DMS 273 treated with DMSO at 0.1 percent for 48 hours (cell line): ENCODE measurements at regions not wholly inside any gene's neighbourhood (a gene's known extent, or its start where the extent isn't known, plus 50 kb on each side); places are given as distances from the start of the nearest gene placed in this dataset.
"Not testable (repeated sequence)": the region's sequence is repeated elsewhere in the genome, so short reads cannot be mapped to it uniquely, and the experiment has no call there.

Source experiments
- DNase-seq: peaks from one replicate; lab custom pipeline; 2025; lab: John Stamatoyannopoulos, UW

DNA sequence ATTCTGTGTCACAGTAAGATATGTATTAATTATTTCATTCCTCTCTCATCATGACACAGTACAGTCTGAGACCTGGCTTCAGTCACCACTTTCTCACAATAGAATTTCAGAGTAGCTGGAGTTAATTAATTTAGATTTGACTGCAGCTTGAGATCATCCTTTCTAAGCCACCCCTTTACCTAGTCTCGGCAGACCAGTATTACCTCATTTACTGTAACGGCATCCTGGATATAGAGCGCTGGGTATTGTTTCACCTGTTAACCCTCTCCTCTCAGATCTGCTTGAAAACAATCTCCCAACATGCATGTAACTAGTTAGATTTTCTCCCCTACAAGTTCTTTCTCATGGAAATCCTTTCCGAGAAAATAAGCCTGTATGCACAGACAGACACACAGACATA, 1057.5 kb downstream of the GATA3 start:
- DNase-seq, result no peak

DNA sequence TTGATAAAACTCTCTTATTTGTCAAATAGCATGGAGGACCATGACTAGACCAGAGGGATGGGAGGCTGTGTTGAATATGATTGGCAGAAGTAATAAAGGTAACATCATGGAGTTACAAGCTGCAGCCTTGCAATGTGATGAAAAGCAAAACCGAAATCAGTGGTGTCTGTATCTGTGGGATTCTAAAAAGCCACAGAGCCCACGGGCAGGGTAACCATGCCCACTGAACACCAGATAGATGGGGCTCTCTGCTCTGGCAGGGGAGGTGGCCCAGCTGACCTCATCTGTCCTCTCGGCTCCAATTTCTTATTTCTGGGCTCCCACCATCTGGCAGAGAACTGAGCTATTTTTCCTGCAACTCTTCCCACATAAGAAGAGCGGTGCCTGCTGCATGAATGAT, 1072.2 kb downstream of the GATA3 start:
- no peak for DNase-seq

DNA sequence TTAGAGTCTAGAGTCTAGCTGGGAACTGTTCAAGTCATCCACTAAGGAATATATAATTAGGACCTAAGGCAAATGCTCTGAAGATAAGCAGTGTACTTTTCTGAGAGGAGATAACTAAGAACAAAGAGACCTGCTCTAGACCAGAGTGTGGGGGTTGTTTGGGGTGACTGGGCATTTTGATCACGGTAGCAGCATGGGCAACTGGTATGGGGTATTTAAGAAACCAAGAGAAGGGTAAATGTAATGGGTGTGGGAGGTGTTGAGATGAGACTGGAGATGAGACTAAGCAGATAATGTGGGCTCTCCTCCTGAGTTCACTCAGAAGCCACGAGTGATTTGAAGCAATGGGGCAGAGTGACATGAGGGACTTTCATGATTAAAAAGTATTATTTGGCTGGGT, 1082.9 kb downstream of the GATA3 start:
- no peak for DNase-seq

DNA sequence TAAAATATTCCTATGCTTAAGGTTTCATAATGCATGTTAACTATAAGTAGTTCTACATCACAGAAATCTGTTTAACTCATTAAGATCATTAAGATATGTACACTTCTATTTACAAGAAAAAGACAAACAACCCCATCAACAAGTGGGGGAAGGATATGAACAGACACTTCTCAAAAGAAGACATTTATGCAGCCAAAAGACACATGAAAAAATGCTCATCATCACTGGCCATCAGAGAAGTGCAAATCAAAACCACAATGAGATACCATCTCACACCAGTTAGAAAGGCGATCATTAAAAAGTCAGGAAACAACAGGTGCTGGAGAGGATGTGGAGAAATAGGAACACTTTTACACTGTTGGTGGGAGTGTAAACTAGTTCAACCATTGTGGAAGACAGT, 1084.3 kb downstream of the GATA3 start:
- not testable (repeated sequence) for DNase-seq

DNA sequence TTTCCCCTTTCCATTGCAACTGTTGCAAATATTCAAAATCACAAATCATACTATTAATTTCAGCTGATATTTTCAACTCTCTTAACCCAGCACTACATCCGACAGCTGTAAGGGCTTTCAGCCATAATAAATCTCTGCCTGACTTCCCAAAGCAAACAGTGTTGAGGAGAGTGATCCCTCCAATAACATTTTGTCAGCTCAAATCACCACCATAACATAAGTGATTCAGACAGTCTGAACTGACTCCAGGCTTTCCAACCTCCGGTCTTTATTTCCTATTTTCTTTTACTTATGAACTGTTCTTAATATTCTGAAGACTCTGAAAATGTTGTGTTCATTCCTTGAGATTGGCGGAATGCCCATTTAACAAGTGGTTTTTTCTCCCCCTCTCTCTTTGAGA, 1085.9 kb downstream of the GATA3 start:
- no peak for DNase-seq

DNA sequence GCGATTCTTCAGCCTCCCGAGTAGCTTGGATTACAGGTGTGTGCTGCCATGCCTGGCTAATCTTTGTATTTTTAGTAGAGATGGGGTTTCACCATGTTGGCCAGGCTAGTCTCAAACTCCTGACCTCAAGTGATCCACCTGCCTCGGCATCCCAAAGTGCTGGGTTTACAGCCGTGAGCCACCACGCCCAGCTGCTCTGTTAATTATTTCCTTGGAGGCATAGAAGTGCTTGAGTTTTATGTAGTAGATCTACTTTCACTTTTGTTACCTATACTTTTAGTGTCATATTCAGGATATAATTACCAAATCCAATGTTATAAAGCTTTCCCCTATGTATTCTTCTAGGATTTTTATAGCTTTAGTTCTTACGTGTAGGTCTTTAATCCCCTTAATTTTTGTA, 1093.0 kb downstream of the GATA3 start:
- no peak for DNase-seq

DNA sequence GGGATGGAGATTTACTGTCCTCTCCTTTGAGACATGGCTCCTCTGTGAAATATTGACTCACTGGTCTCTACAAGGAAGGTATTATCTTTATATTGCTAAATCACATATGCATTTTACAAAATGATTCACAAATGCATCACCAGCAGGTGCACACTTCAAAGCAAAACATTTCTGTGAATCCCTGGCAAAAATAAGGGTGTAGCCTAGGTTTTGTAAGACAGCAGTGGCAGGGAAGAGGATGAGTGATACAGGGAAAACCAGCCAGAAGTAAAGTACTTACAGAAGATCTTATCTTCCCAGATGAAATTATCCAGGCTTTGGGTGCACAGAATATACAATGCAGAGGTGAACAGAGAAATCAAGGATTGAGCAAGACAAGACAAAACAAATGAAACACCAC, 1094.6 kb downstream of the GATA3 start:
- DNase-seq, result no peak

DNA sequence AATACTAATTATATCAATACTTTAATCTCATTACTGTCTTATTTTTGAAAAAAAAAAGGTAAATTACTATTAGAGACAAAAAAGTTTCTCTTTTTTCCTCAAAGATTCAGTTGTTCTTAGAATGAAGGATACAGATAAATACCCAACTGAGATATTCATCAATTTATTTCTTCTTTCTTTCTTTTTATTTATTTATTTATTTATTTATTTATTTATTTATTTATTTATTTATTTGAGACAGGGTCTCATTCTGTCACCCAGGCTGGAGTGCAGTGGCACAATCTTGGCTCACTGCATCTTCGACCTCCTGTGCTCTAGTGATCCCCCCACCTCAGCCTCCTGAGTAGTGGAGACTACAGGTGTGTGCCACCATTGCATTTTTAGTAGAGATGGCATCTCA, 1098.6 kb downstream of the GATA3 start:
- DNase-seq, result not testable (repeated sequence)

DNA sequence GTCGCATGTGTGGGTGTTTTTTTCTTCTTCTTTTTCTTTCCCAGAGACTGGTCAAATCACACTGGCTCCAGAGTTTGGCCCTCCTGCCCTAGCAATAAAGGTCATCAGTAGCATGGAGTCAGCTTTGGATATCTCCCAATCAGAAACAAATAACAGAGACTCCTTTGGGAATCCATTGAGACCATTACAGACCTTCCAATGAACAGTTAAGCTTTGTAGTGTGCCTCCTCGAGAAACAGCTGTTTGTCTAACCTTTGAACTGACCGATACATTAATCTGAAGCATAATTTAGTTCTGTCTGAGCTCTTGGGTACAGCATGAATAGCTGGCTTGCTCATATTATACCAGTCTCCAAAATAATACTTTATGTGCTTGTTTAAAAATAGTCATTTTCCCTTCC, 1103.2 kb downstream of the GATA3 start:
- DNase-seq, result no peak

DNA sequence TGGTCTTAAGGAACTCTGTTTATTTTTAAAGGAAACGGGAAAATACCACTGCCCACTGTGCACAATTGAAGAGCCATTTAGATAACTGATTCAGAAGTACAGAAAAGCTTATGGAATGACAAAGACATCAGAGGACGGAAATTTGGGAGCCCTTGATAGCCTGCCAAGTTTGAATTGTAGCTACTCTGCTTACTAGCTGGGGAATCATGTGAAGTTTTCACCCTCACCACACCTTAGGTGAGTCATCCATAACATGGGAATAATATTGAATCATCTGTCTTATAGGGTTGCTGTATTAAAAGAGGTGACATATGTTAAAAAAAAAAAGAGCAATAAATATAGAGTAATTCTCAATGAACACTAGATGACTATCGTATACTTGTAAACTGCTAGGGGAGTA, 1104.2 kb downstream of the GATA3 start:
- no peak for DNase-seq

DNA sequence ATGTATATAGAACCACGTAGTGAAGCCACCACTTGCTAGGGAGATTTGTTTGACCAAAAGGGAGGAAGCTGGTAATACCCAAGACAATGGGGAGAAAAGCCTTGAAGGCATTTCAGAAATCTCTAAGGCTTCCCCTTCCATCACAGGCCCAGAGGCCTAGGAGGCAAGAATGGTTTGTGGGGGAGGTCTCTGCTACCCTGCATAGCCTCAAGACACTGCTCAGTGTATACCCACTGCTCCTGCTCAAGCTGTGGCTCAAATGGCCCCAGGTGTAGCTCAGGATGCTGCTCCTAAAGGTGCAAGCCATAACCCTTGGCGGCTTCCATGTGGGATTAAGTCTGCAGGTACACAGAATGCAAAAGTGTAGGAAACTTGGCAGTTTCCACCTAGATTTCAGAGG, 1105.8 kb downstream of the GATA3 start:
- DNase-seq, result no peak

DNA sequence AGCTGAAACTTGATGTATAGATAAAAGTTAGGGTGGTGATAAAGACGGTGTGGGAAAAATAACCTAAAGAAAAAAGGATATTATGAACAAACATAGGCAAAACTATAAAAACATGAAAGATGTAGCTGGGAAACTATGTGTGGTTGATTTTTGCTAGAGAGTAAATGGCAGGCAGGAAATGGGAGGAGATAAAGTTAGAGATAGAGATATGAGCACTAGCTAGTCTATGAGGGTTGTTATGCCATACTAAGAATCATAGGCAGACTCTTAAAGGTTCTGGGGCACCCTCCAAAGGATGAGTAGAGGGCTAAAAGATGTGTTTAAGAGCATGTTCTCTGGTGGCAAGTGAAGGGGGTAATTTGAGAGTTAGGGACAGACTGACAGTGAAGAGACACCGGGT, 1109.2 kb downstream of the GATA3 start:
- DNase-seq, result no peak

DNA sequence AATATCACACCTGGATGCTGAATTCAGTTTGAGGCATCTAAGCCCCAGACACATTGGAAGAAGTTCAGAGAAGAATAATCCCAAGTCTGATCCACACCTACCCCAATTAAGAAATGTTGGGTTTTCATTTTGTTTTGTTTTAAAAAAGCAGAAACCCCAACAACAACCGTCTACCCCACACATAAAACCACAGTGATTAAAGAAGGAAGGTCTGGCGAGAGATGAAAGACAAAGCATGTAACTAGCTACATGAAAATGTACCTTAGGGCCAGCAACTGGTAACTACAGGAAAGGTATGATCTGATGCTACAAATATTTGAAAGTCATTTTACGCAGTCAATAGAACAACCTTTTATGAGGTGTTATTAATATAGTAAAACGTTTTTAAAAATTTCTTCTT, 1112.3 kb downstream of the GATA3 start:
- no peak for DNase-seq

DNA sequence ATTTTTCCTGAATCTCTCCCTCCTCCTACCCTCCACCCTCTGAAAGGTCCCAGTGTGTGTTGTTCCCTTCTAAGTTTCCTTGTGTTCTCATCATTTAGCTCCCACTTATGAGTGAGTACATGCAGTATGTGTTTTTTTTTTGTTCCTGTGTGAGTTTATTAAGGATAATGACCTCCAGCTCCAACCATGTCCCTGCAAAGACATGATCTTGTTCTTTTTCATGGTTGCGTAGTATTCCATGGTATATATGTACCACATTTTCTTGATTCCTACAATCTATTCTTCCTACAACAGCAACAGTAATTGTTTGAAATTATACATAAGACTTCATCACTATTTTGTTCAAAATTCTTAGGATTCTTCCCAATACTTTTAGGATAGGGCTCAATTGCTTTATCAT, 1117.8 kb downstream of the GATA3 start:
- no peak for DNase-seq

DNA sequence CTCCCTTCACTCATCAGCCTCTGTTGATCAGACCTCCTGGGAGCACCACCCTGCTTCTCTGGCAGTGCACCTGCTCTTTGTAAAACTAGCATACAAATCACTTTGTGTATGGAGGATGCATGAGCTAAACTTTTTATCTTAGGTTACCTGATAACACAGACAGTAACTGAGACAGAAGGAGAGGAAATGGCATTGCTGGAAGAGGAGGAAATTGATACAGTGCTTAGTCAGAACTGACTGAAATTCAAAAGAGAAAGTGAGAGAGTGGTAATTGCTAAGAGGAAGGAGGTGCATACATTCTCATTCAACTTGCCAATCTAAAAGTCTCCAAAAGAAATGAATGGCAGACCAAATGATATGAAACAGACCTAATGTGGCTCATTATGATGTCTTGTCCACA, 1120.7 kb downstream of the GATA3 start:
- no peak for DNase-seq

DNA sequence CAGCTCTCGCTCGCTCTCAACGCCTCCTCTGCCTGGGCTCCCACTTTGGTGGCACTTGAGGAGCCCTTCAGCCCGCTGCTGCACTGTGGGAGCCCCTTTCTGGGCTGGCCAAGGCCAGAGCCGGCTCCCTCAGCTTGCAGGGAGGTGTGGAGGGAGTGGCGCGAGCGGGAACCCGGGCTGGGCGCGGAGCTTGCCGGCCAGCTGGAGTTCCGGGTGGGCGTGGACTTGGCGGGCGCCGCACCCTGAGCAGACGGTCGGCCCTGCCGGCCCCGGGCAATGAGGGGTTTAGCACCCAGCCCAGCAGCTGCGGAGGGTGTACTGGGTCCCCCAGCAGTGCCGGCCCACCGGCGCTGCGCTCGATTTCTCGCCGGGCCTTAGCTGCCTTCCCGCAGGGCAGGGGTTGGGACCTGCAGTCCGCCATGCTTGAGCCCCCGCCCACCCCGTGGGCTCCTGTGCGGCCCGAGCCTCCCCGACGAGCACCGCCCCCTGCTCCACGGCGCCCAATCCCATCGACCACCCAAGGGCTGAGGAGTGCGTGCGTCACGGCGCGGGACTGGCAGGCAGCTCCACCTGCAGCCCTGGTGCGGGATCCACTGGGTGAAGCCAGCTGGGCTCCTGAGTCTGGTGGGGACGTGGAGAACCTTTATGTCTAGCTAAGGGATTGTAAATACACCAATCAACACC, 1128.9 kb downstream of the GATA3 start:
- DNase-seq, result not testable (repeated sequence)

DNA sequence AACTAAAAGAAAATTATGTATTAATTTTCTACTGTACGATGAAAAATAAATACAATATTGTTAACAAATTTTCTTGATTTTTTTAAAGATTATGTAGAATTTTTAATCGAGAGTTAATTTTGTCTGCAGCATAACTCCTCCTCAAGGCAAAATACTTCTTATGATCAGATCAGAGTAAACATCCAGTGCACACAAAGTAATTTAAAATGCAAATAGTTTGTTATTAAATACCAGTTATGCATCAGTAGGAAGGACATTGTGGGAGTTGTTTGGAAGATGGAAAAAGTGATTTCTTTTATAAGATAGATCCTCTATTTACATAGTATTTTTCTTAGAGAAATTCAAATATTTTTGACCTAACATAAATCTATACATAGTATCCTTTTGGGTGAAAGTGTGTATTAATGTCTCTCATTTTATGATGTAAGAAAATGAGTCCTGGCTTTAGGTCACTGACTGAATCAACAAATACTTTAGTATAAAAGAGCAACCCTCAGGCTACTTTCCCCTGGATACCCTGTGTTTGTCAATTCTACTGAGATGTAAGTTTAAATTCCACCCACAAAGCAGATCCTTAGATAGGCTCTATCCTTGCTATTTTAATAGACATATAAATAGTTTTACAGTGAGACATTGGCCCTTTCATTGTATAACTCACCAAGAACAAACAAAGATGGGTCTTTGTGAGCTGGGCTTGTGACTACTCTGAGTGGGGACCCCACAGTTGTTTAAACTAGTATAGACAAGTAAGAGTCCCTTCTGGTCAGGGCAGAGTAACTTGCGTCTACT, 1133.7 kb downstream of the GATA3 start:
- no peak for DNase-seq

DNA sequence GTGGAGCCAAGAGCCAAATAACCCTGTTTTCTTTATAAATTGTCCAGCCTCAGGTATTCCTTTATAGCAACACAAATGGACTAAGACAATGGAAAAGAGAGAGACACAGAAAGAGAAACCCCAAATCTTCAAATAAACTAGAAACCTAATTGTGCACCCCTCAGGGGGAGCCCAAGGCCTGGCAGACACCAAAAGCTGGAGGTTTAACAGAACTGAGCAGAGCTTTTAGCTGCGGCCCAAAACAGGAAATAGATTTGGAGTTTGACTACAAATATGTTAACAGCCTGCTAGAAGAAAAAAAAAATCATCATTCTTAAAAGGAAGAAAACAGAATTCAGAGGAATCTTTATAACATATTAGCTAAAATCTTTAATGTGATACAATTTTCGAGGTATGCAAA, 1135.0 kb downstream of the GATA3 start:
- no peak for DNase-seq

DNA sequence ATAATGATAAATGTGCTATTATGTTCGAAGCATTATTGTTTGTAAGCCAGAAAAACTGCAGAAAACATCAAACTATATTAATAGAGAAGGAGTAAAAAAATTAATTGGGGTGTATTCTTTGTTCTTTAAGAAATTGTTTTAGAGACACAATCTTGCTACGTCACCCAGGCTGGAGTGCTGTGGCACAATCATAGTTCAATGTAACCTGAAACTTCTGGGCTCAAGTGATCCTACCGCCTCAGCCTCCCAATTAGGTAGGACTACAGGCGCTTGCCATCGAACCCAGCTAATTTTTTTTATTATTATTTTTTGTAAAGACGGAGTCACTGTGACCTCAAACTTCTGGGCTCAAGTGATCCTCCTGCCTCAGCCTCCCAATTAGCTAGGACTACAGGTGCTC, 1138.6 kb downstream of the GATA3 start:
- no peak for DNase-seq

DNA sequence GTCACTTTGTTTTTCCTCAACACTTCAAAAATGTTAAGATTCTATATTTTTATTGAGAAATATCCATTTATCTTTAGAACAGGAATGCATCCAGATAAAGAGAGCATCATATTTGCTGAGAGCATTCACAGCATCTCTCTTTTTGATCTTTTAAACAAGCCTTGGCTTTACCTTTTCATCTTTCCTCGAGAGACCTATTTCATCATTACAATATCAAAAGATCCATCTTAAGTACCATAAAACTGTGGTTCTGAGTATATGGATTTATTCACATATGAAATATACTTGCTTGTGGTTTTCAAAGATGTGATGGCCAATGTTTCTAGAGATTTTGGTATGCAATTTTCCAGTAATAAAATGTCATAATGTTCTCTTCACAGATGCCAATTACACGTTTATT, 1140.9 kb downstream of the GATA3 start:
- no peak for DNase-seq

DNA sequence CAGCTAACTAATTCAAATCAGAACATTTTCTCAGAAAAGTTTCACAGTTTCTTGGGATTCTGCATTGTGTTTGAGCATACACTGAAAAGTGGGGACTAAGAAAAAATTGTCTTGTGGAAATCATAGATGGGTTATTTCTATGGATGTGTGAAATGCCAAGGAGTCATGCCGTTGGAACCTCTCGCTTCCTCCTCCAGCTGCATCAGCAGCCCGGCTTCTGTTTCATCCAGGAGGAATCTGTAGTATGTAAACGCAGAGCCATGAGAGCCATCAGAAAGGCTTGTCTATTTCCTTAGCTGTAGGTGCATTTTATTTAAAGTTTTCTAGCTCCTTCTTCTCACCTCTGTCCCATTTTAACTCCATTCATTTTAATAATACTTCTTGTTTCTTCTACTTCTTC, 1144.1 kb downstream of the GATA3 start:
- no peak for DNase-seq

DNA sequence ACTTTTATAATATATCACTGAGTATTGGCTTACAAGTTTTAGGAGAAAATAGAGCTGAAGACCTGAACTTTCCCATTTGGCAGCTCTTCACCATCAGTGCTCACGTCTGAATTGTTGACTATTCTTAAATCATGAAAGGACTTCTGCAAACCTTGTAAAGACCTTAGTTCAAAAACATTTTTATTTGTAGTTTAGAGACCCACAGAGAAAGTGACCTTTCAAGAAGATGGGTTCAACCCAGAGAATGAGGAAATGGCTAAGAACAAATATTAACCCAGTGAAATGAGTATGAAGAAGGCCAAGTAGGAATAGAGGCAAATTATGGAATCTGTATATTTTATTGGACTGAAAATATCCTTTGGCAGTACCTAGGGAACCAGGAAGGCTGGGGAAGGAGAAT, 1151.1 kb downstream of the GATA3 start:
- DNase-seq, result no peak

DNA sequence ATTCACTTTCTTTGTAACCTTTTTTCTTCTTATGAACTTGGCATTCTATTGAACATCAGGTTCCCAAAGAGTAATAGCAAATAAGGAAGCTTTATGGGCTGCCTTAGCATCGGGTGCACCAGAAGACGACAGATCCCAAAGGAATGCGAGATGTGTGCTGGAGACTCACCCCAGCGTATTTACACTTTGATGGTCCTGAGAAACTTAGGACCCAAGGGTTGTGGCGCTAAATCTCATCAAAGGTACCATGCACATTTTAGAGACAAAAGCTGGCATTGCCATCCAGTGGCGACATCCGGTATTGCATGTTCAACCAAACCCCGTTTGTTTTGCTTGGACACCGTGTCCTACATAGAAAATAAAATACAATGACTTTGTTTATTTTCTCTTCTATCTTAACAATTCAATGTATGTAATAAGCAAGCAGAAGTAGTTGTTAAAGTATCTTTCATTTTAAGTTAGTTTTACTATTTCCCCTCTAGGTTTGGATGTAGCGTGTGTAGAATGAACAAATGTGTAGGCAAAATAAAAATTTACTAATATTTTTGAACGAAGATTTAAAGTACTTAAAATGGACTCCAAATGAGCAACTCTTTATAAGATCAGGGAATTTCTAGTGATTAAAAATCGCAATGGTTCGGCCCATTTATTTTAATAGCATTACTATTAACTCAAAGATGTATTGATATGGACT, 1154.8 kb downstream of the GATA3 start:
- DNase-seq, result no peak
